PFSK-1 (cell line): ENCODE measurements at regions not wholly inside any gene's neighbourhood (a gene's known extent, or its start where the extent isn't known, plus 50 kb on each side); places are given as distances from the start of the nearest gene placed in this dataset.

Experiments used
- FOXP2 ChIP-seq: optimal IDR thresholded peaks from 2 replicates; pipeline ENCODE3; 2011; ENCODE audit warnings: borderline replicate concordance, control low read depth, inconsistent platforms; ENCODE audit not compliant: insufficient read depth; ENCODE audit errors: extremely low read length, extremely low read depth
- POLR2AphosphoS5 ChIP-seq: IDR thresholded peaks from 2 replicates; pipeline ENCODE4 v1.6.1; 2012; ENCODE audit warnings: low read depth, mild to moderate bottlenecking, control low read depth, low read length, moderate library complexity
- SIN3A ChIP-seq: IDR thresholded peaks from 2 replicates; pipeline ENCODE4 v1.6.1; 2012; ENCODE audit warnings: mild to moderate bottlenecking, low read length, moderate library complexity, borderline replicate concordance; ENCODE audit not compliant: insufficient read depth
- TAF1 ChIP-seq: IDR thresholded peaks from 2 replicates; pipeline ENCODE4 v1.6.1; 2012; ENCODE audit warnings: low read length, control low read depth, borderline replicate concordance; ENCODE audit not compliant: insufficient read depth
- TF ChIP-seq, protein P1 (sequence below), 2 experiments: IDR thresholded peaks; 2 replicates each; pipeline versions ENCODE4 v1.6.1 to v1.8.0; 2011 to 2012; ENCODE audit warnings: low read depth in 2 of 2, low read length in 2 of 2, control low read depth in 1 of 2, inconsistent platforms in 1 of 2, mild to moderate bottlenecking in 1 of 2, moderate library complexity in 1 of 2; ENCODE audit not compliant: insufficient read depth in 1 of 2

GRCh38 chr5:116813356-116813755, 238.7 kb upstream of the SEMA6A start:
- TF ChIP-seq POLR2AphosphoS5 (no peak), TAF1 (no peak), FOXP2 (no peak), SIN3A (no peak)
- TF ChIP-seq, protein P1, sequence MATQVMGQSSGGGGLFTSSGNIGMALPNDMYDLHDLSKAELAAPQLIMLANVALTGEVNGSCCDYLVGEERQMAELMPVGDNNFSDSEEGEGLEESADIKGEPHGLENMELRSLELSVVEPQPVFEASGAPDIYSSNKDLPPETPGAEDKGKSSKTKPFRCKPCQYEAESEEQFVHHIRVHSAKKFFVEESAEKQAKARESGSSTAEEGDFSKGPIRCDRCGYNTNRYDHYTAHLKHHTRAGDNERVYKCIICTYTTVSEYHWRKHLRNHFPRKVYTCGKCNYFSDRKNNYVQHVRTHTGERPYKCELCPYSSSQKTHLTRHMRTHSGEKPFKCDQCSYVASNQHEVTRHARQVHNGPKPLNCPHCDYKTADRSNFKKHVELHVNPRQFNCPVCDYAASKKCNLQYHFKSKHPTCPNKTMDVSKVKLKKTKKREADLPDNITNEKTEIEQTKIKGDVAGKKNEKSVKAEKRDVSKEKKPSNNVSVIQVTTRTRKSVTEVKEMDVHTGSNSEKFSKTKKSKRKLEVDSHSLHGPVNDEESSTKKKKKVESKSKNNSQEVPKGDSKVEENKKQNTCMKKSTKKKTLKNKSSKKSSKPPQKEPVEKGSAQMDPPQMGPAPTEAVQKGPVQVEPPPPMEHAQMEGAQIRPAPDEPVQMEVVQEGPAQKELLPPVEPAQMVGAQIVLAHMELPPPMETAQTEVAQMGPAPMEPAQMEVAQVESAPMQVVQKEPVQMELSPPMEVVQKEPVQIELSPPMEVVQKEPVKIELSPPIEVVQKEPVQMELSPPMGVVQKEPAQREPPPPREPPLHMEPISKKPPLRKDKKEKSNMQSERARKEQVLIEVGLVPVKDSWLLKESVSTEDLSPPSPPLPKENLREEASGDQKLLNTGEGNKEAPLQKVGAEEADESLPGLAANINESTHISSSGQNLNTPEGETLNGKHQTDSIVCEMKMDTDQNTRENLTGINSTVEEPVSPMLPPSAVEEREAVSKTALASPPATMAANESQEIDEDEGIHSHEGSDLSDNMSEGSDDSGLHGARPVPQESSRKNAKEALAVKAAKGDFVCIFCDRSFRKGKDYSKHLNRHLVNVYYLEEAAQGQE (IDR thresholded peaks at IDR 0.05; ENCODE audit: insufficient read depth in 1 of 2, low read depth in 2 of 2, low read length in 2 of 2) = no peak
